ENCODE measurements at regions not wholly inside any gene's neighbourhood (a gene's known extent, or its start where the extent isn't known, plus 50 kb on each side); places are given as distances from the start of the nearest gene placed in this dataset.

DNA sequence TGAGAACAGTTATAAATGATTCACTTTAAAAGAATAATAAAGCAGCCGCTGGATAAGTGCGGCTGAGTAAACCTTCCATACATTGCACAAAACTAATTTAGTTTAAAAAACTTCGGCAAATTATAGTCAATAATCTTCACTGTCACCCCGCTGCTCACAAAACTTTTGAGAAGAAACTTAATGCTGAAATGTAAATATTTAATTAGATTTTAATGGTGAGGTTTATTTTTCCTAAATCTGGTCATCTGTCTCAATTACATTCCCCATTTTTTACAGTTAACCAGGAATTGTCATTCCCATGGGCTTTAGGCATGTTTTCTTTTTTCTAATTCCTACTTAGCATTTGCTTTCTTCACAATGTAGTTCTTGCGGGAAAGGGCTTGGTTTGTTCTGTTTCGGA, 169.8 kb downstream of the CAAP1 start:
- TF ChIP-seq, protein P1, sequence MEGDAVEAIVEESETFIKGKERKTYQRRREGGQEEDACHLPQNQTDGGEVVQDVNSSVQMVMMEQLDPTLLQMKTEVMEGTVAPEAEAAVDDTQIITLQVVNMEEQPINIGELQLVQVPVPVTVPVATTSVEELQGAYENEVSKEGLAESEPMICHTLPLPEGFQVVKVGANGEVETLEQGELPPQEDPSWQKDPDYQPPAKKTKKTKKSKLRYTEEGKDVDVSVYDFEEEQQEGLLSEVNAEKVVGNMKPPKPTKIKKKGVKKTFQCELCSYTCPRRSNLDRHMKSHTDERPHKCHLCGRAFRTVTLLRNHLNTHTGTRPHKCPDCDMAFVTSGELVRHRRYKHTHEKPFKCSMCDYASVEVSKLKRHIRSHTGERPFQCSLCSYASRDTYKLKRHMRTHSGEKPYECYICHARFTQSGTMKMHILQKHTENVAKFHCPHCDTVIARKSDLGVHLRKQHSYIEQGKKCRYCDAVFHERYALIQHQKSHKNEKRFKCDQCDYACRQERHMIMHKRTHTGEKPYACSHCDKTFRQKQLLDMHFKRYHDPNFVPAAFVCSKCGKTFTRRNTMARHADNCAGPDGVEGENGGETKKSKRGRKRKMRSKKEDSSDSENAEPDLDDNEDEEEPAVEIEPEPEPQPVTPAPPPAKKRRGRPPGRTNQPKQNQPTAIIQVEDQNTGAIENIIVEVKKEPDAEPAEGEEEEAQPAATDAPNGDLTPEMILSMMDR (IDR thresholded peaks at IDR 0.05) = no peak
- no peak for TF ChIP-seq POLR2AphosphoS5 (IDR thresholded peaks at IDR 0.05; ENCODE audit: low read depth, low read length)
